Stomach (tissue), 8 donors: ENCODE measurements at regions not wholly inside any gene's neighbourhood (a gene's known extent, or its start where the extent isn't known, plus 50 kb on each side); places are given as distances from the start of the nearest gene placed in this dataset.

ENCODE experiments used
- DNase-seq, 2 donors: peaks; one replicate each; pipeline versions ENCODE4 v3.0.0 to v3.0.0-alpha.2; 2013 to 2019
- H3K27ac ChIP-seq, 5 donors: fragments of 200-600 bp in 4 of 5; sonication (generic) in 4 of 5; one replicate each; pipeline ENCODE4 v1.5.1; 2013 to 2019; ENCODE audit warnings: mild to moderate bottlenecking in 1 of 5, moderate library complexity in 1 of 5
- H3K27me3 ChIP-seq, 3 donors: fragments of 200-600 bp; sonication (generic); one replicate each; pipeline ENCODE4 v1.5.1; 2017 to 2019; ENCODE audit warnings: mixed run types in 1 of 3
- H3K36me3 ChIP-seq, 4 donors: fragments of 200-600 bp; sonication (generic); 1 replicate in 3 of 4; 2 replicates in 1 of 4; pipeline ENCODE4 v1.5.1; 2016 to 2019
- H3K4me1 ChIP-seq, 4 donors: fragments of 200-600 bp; sonication (generic); one replicate each; pipeline ENCODE4 v1.5.1; 2016 to 2019
- H3K4me3 ChIP-seq, 4 donors: fragments of 200-600 bp; sonication (generic) in 3 of 4; one replicate each; pipeline ENCODE4 v1.5.1; 2016 to 2019; ENCODE audit warnings: mild to moderate bottlenecking in 1 of 4
- H3K9me3 ChIP-seq, 4 donors: fragments of 200-600 bp; sonication (generic); one replicate each; pipeline ENCODE4 v1.5.1; 2016 to 2019
- CTCF ChIP-seq, 7 experiments: fragments of 450-650 bp in 4 of 7; fragments of 200-600 bp in 3 of 7; sonication (generic) in 3 of 7; IDR thresholded peaks; one replicate each; pipeline ENCODE4 v1.5.1; 2016 to 2019; ENCODE audit warnings: antibody characterized with exemption in 7 of 7, control low read depth in 2 of 7, mild to moderate bottlenecking in 1 of 7
- EP300 ChIP-seq: sonication (generic); formaldehyde crosslinking; IDR thresholded peaks from one replicate; pipeline ENCODE4 v1.6.1; 2017; ENCODE audit warnings: antibody characterized with exemption
- POLR2A ChIP-seq, 4 donors: fragments of 450-650 bp; IDR thresholded peaks; one replicate each; pipeline ENCODE4 v1.6.1; 2016; ENCODE audit warnings: antibody characterized with exemption in 4 of 4, control low read depth in 2 of 4, mild to moderate bottlenecking in 1 of 4, moderate library complexity in 1 of 4
- POLR2AphosphoS5 ChIP-seq, 3 donors: sonication (generic); formaldehyde crosslinking; IDR thresholded peaks; one replicate each; pipeline ENCODE4 v1.6.1; 2016; ENCODE audit warnings: antibody characterized with exemption in 3 of 3
- WGBS, 5 donors: extraction: QIAGEN DNeasy Blood & Tissue Kit in 3 of 5; methylation state at CpG; one replicate each; pipeline versions ENCODE4 v1.1.5 to v1.1.7; 2013 to 2018; 5-methylcytosine and 5-hydroxymethylcytosine counted together
- intact Hi-C: fragments of 100-400 bp; cut with DNase I; formaldehyde crosslinking; loops from one replicate; pipeline ENCODE4 v1.15.1; 2023; ENCODE audit warnings: low total_unique reads
- donor health status: healthy with polysubstance abuse.
- donor health status: Bipolar disorder and iron deficiency.
- donor health status: healthy.

- no peaks in the 10 kb centered on the region for H3K36me3 ChIP-seq
- H3K27ac ChIP-seq, result no peak overlapping the region
- intact Hi-C loops, result no loop called here
- DNase-seq, result peak in 1 of 2 donors; percentile 27
- peaks cover 0 to 5% (median 0%) of the 10 kb centered on the region in 4 donors for H3K4me1 ChIP-seq
- no peak overlapping the region for H3K4me3 ChIP-seq
- H3K9me3 ChIP-seq, result peaks cover 0 to 5% (median 0%) of the 10 kb centered on the region in 4 donors
- WGBS, 5 donors, result 15 to 39% (median 24%) methylated on average over 2 of the region's 2 CpGs
- TF ChIP-seq POLR2AphosphoS5 (IDR thresholded peaks at IDR 0.05), result no peak
- no peak for TF ChIP-seq POLR2A (IDR thresholded peaks at IDR 0.05)
- no peak for TF ChIP-seq CTCF (IDR thresholded peaks at IDR 0.05)
- TF ChIP-seq EP300, result no peak
- no peaks in the 10 kb centered on the region for H3K27me3 ChIP-seq
Observed at GRCh38 chr6:147839708-147840610, 331.5 kb downstream of the SAMD5 start.

- Histone ChIP-seq H3K27me3 (no peaks in the 10 kb centered on the region), H3K4me3 (no peak overlapping the region), H3K4me1 (peaks cover 0 to 5% (median 0%) of the 10 kb centered on the region in 4 donors), H3K9me3 (peaks cover 0 to 5% (median 0%) of the 10 kb centered on the region in 4 donors), H3K27ac (no peak overlapping the region), H3K36me3 (no peaks in the 10 kb centered on the region)
- DNase-seq, result no peak
- WGBS, 5 donors, result 33 to 50% (median 34%) methylated on average over 1 of the region's 1 CpG
- intact Hi-C loops, result no loop called here
- TF ChIP-seq EP300, result no peak
- no peak for TF ChIP-seq CTCF (IDR thresholded peaks at IDR 0.05)
- TF ChIP-seq POLR2A (IDR thresholded peaks at IDR 0.05), result no peak
- no peak for TF ChIP-seq POLR2AphosphoS5 (IDR thresholded peaks at IDR 0.05)
Observed at GRCh38 chr6:147841547-147842148, 333.2 kb downstream of the SAMD5 start.

- WGBS, 5 donors, result 42 to 58% (median 50%) methylated on average over 10 of the region's 10 CpGs
- TF ChIP-seq EP300 (no peak), POLR2AphosphoS5 (IDR thresholded peaks at IDR 0.05) (no peak), POLR2A (IDR thresholded peaks at IDR 0.05) (no peak), CTCF (IDR thresholded peaks at IDR 0.05) (no peak)
- Histone ChIP-seq H3K9me3 (no peaks in the 10 kb centered on the region), H3K36me3 (no peaks in the 10 kb centered on the region), H3K27ac (no peak overlapping the region), H3K27me3 (no peaks in the 10 kb centered on the region), H3K4me1 (no peaks in the 10 kb centered on the region), H3K4me3 (no peak overlapping the region)
- intact Hi-C loops, result no loop called here
- DNase-seq, result peak in 1 of 2 donors; percentile 57
Observed at GRCh38 chr6:147849401-147850330, 341.2 kb downstream of the SAMD5 start.

GRCh38 chr6:147852772-147853171 lies 344.3 kb downstream of the SAMD5 start:
- Histone ChIP-seq H3K9me3 (no peaks in the 10 kb centered on the region), H3K36me3 (no peaks in the 10 kb centered on the region), H3K27me3 (no peaks in the 10 kb centered on the region), H3K4me3 (no peak overlapping the region), H3K4me1 (no peaks in the 10 kb centered on the region), H3K27ac (no peak overlapping the region)
- intact Hi-C loops, result no loop called here
- DNase-seq, result no peak
- WGBS, 5 donors, result 90 to 95% (median 92%) methylated on average over 2 of the region's 2 CpGs
- no peak for TF ChIP-seq POLR2AphosphoS5 (IDR thresholded peaks at IDR 0.05)
- TF ChIP-seq EP300, result no peak
- no peak for TF ChIP-seq POLR2A (IDR thresholded peaks at IDR 0.05)
- no peak for TF ChIP-seq CTCF (IDR thresholded peaks at IDR 0.05)
